ENCODE measurements at regions not wholly inside any gene's neighbourhood (a gene's known extent, or its start where the extent isn't known, plus 50 kb on each side); places are given as distances from the start of the nearest gene placed in this dataset.

DNA sequence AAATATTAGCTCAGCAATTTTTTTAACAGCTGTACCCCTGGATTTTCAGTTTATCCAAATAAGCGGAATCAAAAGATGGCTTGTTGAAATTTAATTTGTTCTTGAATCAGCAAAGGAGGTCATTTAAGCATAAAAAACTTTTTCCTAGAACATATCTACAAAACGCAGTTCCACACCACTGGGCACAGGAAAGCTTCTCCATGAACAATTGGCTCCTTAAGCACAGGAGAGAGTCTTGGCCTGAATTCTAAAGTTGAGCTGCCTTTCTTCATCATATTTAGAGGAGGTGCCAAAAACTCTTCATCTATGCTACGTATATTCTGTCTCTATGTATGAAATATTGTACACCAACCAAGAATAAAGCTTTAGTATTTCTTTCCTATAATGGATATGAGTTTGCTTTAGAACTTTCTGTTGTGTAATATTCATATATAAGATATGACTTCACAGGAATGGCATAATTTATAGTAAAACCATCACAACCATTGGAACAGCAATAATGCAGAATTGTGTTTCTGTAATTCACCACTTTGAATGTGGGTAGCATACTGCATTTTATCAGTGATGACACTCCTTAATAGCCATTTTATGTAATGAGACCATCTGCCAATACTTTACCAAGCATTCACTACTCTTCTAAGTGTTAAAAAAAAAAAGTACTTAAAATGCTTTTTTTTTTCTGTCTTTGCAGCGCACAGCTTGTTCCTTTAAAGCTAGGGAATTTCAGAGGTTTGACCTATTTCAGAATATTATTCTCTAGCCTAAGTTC is 263.7 kb downstream of the SLITRK6 start:
- no peak for DNase-seq

DNA sequence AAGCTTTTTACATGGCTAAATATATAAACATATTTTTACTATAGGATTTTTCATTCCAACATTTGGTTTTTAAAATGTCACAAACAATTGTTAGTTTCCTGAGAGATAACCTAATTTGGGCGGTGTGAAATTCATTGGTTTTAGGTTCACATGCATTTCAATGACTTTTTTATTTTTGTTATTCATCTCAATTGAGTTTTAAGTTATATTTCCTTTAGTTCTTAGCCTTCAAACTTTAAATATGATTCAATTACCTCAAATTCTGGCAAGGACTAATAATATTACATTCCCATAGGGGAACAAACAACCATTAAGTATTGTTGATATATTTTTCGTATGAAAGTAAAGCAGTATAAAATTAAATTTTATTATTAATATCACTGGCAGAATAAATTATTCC is 265.3 kb downstream of the SLITRK6 start:
- DNase-seq = no peak

DNA sequence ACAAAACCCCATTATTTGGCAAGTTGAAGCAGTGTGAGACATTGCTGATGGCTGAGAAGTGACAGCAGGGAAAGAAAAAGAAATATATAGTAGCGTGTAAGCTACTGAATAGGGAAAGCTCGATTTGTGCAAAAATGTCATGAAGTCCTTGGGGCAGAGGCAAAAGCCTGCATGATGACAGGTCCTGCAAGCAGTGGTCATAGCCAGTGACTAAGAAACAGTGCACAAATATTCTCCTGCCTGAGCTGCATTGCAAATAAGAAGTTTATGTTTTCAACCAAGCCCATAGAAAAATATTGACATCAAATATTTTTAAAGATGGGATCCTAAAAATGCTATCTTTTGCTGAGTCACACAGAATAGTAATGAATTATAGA is 270.0 kb downstream of the SLITRK6 start:
- DNase-seq = no peak

DNA sequence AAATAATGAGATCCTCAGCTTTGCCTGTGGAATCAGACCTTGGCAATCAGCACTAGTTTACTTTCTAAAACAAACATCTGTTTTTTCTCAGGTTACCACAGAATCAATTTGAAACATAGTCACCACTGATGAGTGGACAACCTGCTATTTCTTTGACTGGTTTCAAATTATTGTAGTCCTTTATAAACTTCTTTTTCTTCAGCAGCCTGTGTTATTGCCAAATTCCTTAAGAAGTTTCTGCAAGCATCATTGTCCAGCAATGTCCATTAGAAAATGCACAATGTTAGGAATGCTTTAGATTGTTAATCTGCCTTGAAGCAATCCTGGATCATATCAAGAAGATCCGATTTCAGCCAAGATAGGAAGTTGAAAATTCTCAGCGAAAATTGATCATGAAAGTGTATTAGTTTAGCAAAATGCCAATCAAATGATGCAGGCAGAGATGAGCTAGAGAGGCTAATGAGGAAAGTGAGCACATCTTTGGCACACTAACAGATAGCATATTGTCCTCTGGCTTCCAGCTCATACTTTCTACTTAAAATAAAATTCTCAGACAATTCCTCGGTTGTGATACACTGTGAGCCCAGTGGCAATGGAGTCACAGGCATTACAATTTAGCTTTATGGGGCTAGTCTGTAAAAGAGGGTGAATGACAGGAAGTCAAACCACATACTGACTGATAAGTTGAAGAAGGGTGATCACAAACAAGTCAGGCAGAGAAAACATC is 270.6 kb downstream of the SLITRK6 start:
- DNase-seq = no peak

DNA sequence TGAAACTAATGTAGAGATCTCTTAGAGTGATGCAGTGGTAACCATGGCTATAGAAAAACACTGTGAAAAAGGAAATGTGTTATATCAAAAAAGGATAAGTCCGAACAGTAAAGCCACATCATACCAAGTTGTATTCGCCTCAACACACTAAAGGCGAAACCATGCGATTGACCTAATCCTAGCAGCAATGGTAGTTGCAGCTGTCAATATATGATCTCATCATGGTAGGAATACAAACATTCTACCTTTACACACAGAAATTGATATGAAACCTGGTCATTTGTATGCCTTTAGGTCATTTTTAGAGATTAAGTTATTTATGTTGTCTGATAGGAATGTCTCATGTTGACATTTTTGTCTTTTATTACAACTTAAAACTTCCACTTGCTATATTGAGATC is 271.9 kb downstream of the SLITRK6 start:
- no peak for DNase-seq

DNA sequence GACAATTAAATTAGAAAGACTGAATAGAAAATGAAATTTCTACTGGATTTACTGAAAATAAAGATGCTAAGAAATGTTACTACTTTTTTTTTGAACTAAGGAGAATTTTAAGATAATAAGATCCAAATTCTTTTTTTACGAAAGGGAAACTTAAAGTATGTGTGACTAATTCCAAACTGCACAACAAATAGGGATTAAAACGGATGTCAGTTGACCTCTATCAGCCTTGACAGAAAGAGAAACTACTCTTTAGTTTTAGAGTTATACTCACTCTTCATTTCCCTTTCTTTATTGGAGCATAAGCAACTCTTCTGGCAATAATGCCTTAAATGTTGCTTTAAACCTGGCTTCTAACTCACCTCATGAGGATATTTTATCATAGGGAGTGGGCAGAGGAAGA is 273.8 kb downstream of the SLITRK6 start:
- no peak for DNase-seq

DNA sequence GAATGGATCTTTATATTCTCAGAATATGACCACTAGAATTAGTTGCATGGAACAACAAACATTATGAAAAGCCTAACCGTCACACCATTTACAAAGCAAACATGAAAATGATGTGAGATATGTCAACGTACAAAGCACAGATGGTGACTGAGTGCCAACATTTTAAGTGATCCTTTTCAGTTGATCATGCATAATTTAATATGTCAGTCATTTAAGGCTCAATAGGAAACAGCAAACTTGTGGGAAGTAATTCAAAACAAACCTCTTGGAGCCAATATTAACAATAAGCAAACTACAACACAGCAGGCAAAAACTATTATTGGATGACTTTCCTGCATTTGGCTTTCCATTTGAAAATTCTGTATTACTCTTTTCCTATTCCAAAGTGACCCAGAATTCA is 277.6 kb downstream of the SLITRK6 start:
- no peak for DNase-seq

DNA sequence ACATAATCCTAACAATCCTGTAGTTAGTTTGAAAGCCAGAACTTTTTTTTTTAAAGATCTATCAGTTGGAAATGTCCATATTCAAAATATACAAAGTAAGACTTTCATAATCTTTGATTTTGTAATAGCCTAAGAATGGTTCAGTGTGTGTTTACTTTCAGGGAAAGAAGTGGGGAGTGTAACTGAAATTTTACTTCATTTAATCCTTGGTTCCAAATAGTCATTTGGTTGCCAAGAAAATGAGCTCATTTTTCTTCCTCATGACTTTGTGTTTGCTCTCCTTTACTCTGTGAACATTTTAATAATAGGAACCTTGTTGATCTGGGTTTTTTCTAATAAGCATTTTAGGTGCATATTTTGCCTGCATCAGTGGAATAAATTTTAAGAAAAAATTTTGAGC is 278.8 kb downstream of the SLITRK6 start:
- DNase-seq = no peak

DNA sequence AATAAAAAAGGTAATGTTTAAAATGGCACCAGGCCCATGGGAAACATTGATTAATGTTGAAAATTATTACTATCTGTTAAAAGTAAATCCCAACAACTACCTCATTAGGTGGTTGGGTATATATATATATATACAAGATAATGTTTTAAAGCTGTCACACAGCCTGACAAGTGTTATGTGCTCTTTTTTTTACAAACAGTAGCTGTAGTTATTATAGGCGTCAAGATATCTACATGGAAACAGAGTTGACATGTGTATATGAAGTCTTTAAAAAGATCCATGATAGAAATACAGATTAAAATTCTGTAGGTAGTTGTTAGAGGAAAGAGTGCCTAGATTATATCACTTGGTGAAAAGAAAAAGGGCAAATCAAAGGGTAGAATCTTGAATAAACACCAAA is 279.9 kb downstream of the SLITRK6 start:
- DNase-seq = no peak

DNA sequence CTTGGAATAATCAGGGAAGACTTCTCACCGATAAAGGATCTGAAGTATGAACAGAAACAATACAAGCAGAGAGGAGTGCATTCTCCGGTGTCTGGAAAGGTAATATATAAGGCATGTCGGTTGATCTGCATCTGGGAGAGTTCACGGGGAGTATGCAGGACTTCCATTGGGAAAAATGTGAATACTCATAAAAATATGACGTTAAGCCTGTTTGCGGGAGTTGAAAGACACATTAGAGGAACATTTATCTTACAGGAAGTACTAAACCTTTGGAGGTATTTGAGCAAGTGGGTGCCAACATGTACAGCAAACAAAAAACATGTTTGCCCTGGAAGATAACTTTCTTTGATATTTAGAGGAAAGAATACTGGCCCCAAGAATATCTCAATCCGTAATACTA is 286.8 kb downstream of the SLITRK6 start:
- no peak for DNase-seq

DNA sequence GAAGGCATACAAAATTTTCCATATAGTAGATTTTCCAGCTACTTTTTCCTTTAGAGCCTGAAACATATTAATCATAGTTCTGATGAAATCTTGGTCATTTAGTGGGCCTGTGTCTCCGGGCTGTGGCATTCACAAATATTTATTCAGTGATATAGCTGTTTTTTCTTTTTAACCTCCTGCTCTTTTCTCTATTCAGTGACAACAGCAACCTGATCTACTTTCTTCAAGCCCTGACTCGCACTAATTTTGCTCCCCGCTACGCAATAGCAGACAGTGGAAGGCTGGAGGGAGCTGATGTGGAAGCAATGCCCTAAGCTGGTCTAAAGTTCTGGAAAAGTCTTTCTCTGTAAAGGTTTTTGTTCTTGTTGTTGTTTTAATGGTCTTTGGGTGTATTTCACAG is 289.7 kb downstream of the SLITRK6 start:
- no peak for DNase-seq

DNA sequence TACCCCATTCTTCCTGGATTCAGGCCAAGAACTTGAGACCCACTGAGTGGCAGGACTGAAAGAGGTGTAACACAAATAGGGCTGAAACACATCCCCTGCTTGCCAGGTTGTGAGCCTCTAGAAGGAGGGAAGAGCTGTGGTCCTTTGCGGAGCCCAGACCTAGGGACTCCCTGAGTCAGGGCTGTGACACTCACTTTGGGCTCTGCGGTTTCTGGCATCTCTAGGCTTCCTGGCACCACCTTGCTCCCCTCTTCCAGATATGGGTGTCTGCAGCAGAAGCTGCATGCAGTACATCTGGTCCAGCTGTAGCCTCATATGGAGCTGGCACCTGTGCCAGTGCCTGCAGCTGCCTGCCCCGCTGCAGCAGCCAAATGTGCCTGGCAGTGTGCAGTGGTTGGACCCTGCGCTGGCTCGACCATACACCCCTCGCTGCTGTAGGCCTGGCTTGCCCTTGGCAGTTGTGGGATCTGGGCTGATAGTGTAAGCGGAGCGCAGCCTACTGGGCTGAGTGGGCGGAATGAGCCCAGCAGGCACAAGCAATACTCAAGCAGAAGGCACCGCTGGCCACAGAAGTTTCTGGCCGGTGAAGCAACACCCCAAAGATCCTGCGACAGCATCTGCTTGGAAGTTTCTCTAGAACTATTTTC is 290.4 kb downstream of the SLITRK6 start:
- DNase-seq = no peak

DNA sequence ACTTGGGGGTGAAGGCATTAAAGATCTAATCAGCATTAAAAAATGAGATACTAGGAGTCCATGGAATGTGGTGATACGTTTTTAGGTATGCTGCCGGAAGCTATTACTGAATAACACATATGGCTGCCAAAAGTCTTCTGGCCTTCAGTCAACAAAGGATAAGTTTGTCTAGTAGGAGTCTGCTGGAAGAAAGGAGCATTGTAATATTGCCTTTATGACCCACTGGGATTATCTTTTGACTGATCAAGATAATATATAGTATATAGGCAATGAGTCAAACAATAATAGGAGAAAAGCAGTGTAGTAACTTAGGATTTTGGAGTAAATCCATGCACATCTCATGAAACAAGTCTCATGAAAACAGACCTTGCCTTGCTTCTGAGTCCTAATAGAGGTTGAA is 295.4 kb downstream of the SLITRK6 start:
- DNase-seq = no peak

DNA sequence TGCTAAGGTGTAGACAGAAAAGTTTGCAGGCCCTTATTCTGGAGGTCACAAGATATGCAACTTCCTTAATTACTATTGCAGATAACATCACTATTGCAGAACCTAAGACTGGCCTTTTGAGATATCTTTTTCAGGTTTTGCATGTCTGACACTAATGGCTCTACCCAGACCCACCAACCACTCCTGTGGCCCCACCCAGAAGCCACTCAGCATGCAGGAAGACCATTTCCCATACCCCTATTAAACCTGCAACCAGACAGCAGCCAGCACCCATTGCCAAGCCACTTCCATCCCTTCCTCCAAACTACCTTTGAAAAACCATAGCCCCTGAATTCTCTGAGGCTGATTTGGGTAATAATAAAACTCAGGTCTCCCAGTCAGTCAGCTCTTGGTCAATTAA is 297.6 kb downstream of the SLITRK6 start:
- DNase-seq = no peak

DNA sequence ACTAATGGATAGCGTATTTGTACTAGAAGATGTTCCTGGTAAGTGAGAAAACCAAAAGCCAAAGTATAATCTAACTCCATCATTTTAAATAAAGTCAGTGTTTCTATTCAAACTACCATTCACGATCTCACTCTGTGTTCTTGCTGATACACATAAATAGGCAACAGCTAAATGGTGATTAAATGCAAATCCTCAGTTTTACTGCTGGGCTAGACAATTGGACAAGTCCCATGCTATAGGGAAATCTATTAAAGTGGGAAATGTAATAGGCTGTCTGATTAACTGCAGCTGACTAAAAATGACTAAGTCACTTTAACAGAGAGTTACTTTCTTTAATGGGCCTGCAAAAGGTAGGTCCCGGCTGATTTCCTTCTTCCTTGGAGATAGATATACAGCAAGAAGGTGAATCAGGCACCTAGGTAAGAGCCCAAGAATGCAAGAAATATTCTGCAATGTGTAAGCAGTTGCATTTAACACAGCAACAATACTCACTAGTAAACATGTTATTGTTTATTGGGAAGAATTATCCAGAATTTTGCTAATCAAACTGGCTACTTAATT is 298.4 kb downstream of the SLITRK6 start:
- no peak for DNase-seq

DNA sequence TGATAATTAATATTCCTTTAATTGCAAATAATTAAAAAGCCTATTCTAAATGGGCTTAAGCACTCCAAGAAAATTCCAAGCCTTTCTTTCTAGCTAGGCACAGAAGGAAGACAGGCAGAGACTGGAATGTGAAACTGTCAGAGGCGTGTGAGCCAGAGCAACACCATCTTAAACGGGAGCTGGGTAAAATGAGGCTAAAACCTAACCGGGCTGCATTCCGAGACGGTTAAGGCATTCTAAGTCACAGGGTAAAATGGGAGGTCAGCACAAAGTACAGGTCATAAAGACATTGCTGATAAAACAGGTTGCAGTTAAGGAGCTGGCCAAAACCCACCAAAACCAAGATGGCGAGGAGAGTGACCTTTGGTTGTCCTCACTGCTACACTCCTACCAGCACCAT is 300.4 kb downstream of the SLITRK6 start:
- no peak for DNase-seq

DNA sequence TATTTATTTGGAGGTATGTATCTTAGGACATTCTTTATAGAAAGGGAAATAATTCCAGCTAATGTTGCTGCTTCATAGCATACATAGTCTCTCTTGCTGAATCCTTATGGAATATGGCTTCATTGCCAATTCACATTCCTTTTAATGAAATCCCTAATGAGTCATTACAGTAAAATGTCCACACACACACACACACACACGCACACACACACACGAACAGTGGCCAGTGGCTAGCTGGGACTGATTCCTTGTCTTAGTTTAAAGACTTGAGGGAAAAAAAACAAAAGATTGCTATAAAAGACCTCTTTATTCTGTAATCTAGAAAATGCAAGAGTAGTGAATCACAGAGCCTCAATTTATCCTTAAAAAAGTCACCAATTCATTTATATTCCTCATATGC is 301.6 kb downstream of the SLITRK6 start:
- DNase-seq = no peak

DNA sequence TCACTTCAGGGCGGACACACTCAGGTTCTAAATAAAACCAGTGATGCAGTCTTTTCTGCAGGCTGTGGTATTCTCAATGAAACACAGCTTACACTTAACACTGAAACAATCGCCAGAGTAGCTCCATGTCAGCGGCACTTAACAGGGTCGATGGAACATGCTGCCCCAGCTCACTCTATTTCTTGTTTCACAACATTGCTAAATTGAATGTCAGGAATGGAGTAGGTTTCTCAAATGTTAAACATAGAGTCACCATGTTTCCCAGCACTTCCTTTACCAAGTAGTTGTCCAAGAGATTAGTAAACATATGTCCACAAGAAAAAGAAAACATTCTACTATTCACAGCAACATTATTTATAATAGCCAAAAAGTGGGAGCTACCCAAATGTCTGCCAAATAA is 306.9 kb downstream of the SLITRK6 start:
- DNase-seq = no peak

DNA sequence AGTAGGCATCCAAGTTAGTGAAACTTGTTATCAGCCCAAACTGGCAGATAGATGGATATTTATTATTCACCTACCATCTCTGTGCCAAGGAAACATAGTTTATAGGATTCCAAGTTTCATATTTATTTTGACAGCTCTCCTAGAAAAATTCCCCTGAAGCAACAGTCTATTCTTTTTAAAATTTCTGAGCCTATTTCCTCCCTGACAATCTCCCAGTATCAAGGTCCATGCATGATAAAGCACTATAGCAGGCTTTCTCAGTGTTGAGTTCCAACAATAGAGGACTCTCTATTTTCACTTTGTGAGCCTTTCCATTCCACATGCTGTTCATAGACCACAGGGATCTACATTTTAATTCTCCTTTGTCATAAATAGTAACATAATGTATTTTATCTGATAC is 312.6 kb downstream of the SLITRK6 start:
- DNase-seq = no peak

DNA sequence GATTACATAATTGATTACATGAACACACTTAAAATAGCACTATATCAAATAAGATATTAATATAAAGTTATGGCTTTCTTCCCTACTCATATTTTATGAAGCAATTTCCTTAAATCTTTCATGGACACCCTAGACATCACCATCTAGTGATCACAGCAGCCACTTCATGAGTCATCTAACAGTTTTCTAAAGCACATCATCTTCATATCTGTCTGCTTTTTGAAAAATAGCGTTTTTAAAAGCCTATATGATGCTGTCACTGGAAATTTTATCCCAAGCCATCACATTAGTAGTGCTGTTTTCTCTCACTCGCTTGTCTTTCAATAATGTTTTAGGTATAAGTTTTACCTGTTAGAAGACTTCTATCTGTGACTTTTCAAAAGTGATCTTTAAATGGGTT is 326.1 kb downstream of the SLITRK6 start:
- DNase-seq = no peak

DNA sequence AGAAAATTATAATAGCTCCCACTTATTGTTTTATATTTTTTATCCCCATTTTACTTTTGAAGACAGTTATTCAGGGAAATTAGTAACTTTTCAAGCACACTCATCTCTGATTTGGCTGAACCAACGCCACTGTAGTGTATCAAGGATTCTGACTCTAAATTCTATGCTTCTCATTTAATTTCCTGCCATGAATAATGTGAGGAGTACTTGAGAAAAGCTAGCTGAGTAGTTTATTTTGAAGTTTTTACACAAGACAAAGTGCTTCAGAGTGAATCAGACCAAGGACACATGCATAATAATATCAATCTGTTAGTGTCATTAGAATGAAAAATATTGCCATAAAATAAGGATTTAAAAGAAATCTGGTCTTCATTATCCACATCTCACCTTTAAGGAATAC is 329.9 kb downstream of the SLITRK6 start:
- DNase-seq = no peak

DNA sequence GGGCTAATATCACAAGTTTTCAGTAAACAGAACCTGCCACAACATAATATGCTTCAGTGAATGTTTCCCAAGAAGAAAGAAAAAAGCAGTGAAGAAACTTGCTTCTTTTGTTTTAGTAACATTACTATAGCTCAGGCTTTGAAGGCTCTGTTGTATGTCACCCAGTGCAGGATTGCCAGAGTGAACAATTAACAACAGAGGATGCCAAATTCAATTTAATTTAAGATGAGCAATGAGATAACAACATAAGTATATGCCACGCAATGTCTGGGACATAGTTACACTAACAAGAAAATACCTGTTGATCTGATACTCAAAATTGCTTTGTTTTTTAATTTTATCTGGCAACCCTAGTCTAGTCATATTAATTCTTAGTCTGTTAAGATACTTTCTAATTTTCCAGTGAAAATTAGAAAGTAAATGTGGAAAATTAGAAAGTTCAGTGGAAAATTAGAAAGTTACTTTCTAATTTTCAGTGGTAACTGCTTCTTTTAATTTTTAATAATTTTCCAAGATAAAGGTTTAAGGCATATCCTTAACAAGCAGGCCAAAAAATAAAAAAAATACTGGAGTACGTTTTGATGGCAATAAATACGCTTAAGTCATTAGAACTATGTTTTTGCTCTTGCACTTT is 336.3 kb downstream of the SLITRK6 start:
- DNase-seq = no peak

DNA sequence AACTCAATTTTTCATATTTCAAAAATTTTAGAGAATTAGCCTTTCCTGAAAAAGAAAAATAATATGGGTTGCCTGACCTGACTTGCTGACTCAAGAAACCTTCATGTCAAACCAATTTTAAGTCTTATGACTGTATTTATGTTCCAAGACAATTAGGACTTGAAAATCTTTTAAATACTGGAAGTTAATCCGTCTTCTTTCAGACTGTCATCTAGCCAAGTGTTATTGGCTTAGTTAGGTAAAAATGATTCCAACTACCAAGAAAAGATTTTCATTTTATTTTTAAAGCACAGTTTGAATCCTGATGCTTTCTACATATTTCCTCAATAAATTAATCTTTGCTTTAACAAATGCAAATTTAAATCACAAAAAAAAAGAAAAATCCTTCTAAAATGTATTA is 337.6 kb downstream of the SLITRK6 start:
- no peak for DNase-seq

DNA sequence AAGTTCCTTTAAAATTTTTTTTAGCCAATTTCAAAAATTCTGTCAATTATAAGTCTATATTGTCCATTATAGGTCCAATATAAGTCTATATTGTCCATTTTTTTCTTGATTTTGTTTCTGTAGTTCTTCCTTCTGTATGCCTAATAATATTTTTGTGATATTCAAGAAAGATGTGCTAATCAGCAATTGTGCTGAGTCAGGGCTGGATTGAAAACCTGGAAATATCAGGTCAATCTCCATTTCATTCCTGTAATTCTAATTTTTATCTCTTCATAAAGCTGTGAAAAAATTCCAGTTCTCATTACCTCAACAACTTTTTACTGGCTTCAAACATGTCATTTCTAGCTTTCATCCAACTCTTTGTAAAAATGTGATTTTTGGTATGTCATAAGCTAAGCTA is 353.7 kb downstream of the SLITRK6 start:
- no peak for DNase-seq
